NAMALWA (cell line): ENCODE measurements at regions not wholly inside any gene's neighbourhood (a gene's known extent, or its start where the extent isn't known, plus 50 kb on each side); places are given as distances from the start of the nearest gene placed in this dataset.
"Not testable (repeated sequence)": the region's sequence is repeated elsewhere in the genome, so short reads cannot be mapped to it uniquely, and the experiment has no call there.

Source experiments
- DNase-seq: peaks from one replicate; pipeline ENCODE4 v3.0.0-alpha.2; 2015; ENCODE audit warnings: low spot score

GRCh38 chr6:154602296-154602695, 91.8 kb upstream of the CNKSR3 start:
- DNase-seq: no peak

DNA sequence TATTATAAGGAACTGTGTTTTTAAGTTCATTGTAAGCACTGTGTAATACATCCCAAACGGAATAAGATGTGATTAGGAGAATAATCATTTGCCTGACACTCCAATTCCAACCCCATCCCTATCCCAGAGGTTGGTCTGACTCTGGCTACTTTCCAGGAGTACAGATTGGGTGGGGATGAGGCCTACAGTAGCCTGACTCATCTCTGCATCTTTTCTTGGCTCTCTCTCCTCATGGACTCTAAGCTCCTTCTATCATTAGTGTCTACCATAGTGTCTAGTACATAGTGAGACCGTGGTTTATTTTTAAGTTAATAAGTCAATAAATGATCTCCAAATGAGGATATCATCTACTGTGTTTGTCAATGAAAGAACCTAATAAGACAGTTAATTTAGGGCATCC, 92.2 kb upstream of the CNKSR3 start:
- DNase-seq: no peak

- DNase-seq: no peak
Observed at GRCh38 chr6:154604119-154604518, 93.6 kb upstream of the CNKSR3 start.

DNA sequence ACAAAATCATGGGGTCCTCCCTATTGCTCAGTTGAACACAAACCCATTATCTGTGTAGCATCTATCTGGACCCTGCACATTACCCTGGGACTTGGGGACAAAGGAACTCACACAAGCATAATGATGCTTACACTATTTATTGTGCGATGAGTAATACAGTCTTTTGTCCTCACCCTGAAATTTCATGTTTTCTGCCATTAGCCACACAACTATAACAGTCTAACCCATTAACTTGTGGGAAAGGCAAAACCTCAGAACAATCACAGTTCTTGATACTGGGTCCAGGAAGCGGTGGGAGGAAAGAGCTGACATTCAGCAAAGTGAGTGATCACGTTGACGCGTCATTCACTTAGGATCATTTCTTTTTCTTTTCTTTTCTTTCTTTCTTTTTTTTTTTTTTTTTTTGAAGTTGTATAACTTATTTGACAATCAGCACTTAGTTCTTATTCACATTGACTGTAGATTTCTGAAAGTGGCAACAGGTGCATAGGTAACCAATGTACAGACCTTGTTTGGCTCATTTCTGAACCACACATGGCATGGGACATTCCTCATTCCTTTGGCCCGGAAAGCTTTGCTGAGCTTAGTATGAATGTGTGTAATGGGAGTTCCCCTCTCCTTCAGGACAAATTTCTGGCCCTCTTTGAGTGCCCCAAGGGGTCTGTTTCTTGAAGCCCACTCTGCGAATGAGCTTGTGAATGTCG, 94.8 kb upstream of the CNKSR3 start:
- DNase-seq: no peak

GRCh38 chr6:154605882-154606370, 95.4 kb upstream of the CNKSR3 start:
- no peak for DNase-seq

GRCh38 chr6:154606457-154606856, 96.0 kb upstream of the CNKSR3 start:
- no peak for DNase-seq

DNA sequence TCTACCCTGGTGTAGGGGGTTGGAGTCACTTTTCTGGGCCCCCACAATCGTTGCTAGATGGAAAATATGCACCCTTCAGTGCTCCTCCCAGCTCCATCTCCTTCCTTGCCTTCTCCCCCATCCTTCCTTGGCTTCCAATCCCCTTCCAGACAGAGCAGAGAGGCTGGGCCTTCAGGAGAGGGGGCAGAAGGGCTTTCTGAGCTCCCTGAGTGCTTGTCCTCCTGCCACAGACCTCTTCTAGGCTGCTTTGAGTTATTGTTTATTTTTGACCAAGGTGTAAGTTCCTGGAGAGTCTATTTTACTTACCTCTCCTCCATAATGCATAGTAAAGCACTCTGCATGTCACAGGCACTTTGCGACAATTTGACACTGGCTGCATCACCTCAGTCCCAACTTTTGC, 96.4 kb upstream of the CNKSR3 start:
- DNase-seq: no peak

- DNase-seq: no peak
Observed at GRCh38 chr6:154611241-154611640, 100.8 kb upstream of the CNKSR3 start.

GRCh38 chr6:154611847-154612246, 101.4 kb upstream of the CNKSR3 start:
- DNase-seq: no peak

DNA sequence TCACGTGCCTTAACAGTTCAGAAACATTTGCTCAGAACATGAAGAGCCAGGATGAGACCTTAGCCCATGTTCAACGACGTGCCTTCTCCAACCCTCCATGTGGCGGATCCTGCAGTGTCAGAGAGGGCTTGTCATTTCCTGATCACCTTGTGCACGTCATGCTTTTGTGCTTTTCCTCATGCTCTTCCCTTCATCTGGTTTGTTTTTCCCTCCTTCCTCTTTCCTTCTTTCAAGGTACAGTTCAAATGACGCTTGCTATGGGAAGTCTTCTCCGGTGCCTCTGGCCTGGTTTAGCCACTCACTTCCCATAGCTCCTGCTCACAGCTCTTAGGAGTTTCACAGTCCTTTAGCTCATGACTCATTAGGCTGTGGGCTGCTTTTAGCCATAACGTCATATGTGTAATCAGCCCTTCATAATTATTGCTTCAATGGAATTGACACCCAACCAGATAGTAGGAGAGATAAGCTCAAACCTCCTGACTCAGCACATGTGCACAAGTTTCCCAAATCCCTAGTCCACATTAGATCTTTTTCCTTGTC, 102.7 kb upstream of the CNKSR3 start:
- no peak for DNase-seq

DNA sequence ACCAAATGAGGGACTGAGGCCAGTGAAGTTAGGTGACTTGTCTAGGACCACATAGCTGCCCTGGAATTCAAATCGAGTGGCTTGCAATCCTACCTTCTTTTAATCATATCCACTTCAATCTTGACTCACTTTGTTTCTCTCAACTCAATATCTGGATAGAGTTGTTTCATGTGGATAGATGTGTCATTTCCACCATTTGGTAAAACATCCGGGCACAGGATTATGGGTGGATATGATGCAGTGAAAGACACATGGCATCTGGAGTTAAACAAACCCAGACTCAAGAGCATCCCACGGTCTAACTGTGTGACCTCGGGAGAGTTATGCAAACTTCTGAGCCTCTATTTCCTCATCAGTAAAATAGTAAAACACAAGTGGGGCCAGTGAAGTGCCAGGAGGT, 103.6 kb upstream of the CNKSR3 start:
- no peak for DNase-seq

- no peak for DNase-seq
Observed at GRCh38 chr6:154614641-154615040, 104.2 kb upstream of the CNKSR3 start.

DNA sequence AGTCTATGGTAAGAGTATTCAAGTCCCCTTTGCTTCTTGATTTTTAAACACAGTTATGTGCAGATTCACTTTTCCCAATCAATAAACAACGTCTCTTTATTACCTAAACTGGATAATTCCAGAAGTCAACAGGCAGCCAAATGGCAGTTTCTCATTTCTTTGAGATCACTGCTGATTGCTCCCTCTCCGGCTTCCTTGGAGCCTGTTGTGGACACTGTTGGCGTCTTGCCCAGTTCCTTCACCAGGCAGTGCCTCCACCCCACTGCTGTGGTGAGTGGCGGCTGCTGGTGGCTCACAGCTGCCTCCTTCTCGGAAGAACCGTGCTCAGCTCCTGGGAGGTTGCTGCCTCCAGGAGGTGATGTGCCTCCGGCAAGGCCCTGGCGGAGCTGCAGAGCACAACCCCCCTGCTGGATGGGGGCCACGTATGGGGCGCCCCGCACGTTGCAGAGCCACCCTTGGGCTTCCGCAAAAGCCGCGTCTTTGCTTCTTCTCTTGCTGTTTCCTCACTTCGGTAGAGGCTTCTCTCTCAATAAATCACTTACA, 105.1 kb upstream of the CNKSR3 start:
- DNase-seq: no peak

DNA sequence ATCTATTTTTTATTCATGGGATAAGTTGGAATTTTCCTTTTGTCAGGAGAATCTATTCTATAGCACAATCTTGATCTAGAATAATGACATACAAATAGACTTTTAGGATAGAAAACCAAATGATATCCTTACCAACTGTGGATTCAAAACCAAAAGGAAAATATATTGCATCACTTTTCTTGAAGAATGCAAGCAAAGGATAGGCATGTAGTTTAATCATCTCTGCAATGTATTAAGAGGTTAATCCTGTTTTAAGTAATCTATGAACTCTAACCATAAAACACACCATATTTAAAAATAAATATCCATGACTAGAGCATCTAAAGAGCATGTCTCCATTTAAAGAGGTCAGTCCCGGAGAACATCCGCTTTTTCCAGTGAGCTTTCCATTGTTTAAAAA, 106.7 kb upstream of the CNKSR3 start:
- DNase-seq: no peak

DNA sequence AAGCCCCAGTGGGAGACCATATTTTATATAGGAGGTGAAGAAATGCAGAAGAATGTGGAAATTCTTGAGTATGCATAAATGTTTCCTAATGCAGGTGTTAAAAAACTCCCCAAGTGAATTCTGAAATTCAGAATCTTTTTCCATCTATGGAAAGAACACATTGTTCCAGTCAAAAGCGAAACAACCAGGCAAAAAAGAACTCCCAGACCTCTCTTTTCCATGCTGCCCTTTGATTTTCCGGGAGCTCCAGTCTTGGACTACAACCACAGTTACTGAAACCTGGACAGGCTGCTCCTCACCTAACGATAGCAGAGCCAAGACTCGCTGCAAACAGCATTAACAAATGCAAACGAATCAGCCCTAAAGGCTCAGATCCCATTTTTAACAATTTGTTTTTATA, 108.7 kb upstream of the CNKSR3 start:
- DNase-seq: no peak

GRCh38 chr6:154621686-154622085, 111.2 kb upstream of the CNKSR3 start:
- DNase-seq: no peak

DNA sequence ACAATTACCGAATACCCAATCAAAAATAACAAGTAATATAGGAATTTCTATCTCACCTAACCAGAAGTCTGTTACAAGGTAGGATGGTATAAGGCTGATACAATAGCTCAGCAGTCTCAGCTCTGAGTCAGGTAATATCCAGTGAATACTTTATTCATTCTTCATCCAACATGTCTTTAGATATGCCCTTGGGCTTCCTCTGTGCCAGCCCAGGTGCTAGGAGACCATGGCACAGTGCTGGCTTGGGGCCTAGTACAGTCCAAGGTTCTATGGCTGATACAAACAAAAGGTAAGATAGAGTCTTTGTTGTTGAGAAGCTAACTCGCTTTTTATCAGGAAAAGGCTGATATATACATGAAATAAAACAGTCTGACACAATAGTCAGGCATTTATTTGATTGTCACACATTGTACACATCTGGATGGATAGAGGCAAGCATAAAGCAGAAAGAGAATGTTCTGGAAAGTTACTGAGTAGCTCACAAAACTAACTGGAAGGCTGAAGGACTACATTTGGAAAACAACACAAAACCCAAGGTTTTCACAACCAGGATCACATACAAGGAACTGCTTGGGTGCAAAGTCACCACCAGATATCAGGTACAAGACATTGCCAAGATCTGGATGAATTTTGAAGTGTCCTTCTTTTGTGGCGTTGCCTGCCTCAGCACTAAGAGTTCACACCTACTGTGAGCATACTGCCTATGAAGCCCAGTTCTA, 110.4 kb upstream of the SCAF8 start:
- no peak for DNase-seq

- no peak for DNase-seq
Observed at GRCh38 chr6:154623391-154623790, 109.8 kb upstream of the SCAF8 start.

- DNase-seq: no peak
Observed at GRCh38 chr6:154624038-154624599, 109.1 kb upstream of the SCAF8 start.

GRCh38 chr6:154624727-154625126, 108.5 kb upstream of the SCAF8 start:
- not testable (repeated sequence) for DNase-seq

- no peak for DNase-seq
Observed at GRCh38 chr6:154625721-154626120, 107.5 kb upstream of the SCAF8 start.

DNA sequence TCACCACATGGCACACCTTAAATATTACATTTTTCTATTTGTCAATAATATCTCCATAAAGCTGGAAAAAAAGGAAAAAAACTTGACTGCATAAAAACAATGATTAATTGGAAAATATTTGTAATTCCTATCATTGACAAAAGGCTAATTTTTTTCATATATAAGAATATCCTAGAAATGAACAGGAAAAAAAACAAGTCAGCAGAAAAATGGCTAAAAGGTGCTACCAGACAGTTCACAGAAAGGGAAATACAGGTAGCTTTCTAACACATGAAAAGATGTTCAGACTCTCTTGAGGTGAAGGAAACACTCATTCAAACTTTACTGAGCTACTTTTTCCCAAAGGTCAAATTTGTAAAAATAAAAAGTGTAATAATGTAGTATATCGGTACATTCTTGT, 104.1 kb upstream of the SCAF8 start:
- no peak for DNase-seq

- no peak for DNase-seq
Observed at GRCh38 chr6:154632119-154632518, 101.1 kb upstream of the SCAF8 start.
